Hematopoietic multipotent progenitor cell treated with erythropoietin and hydrocortisone succinate and interleukin-3 and kit ligand, for 17 days (in vitro differentiated cells): ENCODE measurements at regions not wholly inside any gene's neighbourhood (a gene's known extent, or its start where the extent isn't known, plus 50 kb on each side); places are given as distances from the start of the nearest gene placed in this dataset.
A peak's percentile ranks its signal among the peaks of the same experiment; 100 is the strongest.
"Not testable (repeated sequence)": the region's sequence is repeated elsewhere in the genome, so short reads cannot be mapped to it uniquely, and the experiment has no call there.

Experiments
- DNase-seq: peaks from one replicate; pipeline ENCODE4 v3.0.0-alpha.2; 2015; ENCODE audit warnings: low spot score

GRCh38 chrY:13627323-13627722, 76.4 kb upstream of the TMSB4Y start:
- DNase-seq = not testable (repeated sequence)

- no peak for DNase-seq
Measured at GRCh38 chrY:13615943-13616304, 87.8 kb upstream of the TMSB4Y start.

DNA sequence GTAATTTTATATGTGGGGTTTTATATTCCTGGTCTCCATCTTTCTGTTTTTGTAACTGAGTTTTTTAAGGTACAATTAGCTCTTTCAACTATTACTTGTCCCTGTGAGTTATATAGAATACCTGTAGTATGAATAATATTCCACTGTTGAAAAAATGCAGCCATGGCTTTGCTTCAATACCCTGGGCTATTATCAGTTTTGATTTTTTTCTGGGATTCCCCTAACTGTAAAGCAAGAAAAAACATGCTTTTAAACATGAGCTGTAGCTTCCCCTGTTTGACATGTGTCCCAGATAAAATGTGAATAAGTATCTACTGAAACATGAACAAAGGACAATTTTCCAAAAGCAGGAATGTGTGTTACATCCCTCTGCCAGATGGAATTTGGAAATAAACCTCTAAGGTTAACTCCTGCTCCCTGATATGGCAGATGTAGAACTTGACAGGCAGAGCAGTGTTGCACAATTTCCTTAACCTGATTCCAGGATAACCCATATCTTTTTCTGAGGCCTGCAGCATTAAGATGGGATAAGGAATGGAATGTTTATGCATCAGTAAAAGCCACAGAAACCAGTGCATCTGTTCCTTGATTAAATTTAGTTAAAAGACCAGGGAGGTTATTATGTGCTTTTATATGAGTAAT, 88.3 kb upstream of the TMSB4Y start:
- DNase-seq = no peak

- DNase-seq = no peak
Measured at GRCh38 chrY:13612916-13613315, 90.8 kb upstream of the TMSB4Y start.

GRCh38 chrY:13611965-13612364, 91.7 kb upstream of the TMSB4Y start:
- no peak for DNase-seq

DNA sequence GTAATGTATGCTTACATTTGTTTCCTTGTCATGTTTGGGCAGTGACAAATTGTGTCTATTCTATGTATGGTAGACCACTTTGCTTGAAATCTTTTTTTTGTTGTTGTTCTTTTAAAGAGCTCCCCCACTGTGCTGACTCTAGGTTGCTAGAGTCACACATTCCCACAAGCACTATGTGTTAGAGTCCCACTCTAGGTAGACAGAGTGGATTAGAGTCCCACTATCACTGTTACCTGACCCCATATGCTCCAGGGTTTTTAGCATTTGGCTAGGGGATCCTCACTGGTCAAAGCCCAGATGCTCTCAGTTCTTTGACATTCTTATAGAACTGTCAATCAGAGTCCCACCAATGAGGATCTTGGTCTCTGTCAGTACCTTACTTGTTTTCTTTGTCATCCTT, 111.2 kb upstream of the TMSB4Y start:
- no peak for DNase-seq

- not testable (repeated sequence) for DNase-seq
Measured at GRCh38 chrY:13570931-13571330, 91.1 kb upstream of the UTY start.

- DNase-seq = no peak
Measured at GRCh38 chrY:13567186-13567585, 87.4 kb upstream of the UTY start.

GRCh38 chrY:13554949-13555348, 75.1 kb upstream of the UTY start:
- DNase-seq = no peak

DNA sequence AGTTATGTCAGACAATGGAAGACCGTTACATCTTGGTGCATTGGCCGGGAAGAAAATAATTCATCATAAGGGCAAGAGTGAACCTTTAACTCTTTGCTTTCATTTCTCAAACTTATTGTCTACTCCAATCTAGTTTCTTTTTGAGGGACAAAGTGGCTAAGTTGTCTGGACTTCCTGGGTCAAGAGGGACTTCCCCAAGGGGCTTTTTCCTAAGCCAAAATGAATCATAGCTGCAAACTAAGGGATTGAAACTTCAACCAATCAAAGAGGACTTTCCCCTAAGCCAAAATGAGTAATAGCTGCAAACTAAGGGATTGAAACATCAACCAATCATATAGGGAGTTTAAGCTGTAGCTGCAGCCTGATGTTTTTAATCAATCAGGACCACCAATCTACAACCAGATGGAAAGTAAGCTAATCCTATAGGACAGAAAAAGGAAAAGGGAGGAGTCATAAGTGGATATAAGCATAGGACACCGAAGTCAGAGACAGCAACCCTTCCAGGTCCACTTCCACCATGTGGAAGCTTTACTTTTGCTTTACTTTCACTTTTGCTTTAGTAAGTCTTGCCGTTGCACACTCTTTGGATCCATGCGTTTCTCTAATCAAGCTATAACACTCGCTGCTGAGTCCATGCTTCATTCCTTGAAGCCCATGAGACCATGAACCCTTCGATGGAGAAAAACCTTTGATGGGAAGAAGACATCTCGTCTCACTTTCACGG, 72.7 kb upstream of the UTY start:
- no peak for DNase-seq

- DNase-seq = peak; percentile 15
Measured at GRCh38 chrY:13551246-13551645, 71.4 kb upstream of the UTY start.

DNA sequence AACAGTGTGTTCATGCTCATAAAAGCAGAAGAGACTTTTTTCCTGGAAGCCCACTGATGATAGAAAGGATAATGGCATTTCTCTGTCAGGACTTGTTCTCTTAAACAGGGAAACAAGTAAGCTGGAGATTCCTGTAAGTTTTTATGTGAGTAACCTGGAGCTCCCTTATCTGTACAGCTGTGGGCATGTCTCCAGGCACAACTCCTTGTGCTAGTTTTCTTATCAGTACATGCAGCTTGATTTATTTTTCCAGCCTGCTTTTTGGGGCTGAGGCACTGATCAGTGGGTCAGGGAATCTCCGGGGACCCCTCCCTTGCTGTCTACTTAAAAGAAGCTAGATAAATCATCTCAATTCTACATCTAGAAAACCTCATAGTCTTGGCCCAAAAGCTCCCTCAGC, 64.7 kb upstream of the UTY start:
- peak; percentile 4 for DNase-seq

DNA sequence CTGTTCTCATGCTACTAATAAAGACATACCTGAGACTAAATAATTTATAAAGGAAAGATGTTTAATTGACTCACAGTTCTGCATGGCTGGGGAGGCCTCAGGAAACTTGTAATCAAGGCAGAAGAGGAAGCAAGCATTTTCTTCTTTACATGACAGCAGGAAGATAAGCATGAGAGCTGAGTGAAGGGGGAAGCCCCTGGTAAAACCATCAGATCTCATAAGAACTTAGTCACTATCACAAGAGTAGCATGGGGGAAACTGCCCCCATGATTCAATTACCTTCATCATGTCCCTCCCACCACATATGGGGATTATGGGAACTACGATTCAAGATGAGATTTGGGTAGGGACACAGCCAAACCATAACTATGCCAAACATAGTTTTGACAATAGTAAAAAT, 58.1 kb upstream of the UTY start:
- no peak for DNase-seq
